Fibroblast of the aortic adventitia (primary cell): ENCODE measurements at regions not wholly inside any gene's neighbourhood (a gene's known extent, or its start where the extent isn't known, plus 50 kb on each side); places are given as distances from the start of the nearest gene placed in this dataset.

Source experiments
- DNase-seq: peaks from one replicate; pipeline ENCODE4 v3.0.0-alpha.2; 2010; ENCODE audit warnings: low read depth
- H3K4me3 ChIP-seq: 2 replicates; pipeline ENCODE4 v1.5.1; 2011; ENCODE audit warnings: low read depth, mild to moderate bottlenecking, control low read depth, low read length, moderate library complexity
- TF ChIP-seq, protein P1 (sequence below): IDR thresholded peaks from 2 replicates; pipeline ENCODE4 v1.5.1; 2011; ENCODE audit warnings: mild to moderate bottlenecking, low read length, control low read depth, inconsistent platforms; ENCODE audit not compliant: insufficient read depth

DNA sequence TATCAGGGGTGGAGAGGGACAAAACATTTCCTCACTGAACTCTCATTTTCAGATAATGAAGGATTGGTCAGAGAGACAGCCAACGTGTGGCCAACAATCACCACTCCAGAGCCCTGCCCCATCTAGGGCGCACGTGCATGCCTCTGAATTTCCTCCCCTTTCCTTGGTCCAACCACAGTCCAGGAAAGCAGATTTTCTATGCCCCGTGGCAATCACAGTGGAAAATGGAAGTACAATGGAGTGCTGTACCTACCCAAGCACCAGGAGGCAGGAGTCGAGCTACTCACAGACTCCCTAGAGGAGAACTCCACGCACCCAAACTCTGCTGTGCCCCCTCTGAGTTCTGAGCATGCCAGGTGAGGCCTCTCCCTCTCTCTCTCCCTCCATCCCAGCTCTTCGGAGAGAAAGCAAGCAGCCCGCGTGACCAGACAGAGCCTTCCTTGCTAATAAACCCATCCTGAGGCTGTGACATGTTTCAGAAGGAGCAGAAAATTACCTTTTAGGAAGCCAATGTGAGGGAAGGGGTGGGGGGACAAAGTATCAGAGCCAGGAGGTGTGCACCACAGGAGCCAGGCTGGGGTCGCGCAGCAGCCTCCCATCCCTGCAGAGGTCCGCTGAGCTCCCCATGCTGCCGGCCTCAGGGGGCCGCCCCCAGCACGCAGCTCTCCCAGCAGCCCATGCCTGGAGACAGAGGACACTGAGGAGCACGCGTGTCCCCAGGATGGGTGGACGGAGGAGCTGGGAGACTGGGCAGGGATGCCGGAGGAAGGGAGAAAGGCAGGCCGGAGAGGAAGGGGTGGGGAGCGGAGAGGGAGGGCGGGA lies 73.4 kb downstream of the PITPNM2 start:
- no peak overlapping the region for H3K4me3 ChIP-seq
- no peak for DNase-seq
- TF ChIP-seq, protein P1, sequence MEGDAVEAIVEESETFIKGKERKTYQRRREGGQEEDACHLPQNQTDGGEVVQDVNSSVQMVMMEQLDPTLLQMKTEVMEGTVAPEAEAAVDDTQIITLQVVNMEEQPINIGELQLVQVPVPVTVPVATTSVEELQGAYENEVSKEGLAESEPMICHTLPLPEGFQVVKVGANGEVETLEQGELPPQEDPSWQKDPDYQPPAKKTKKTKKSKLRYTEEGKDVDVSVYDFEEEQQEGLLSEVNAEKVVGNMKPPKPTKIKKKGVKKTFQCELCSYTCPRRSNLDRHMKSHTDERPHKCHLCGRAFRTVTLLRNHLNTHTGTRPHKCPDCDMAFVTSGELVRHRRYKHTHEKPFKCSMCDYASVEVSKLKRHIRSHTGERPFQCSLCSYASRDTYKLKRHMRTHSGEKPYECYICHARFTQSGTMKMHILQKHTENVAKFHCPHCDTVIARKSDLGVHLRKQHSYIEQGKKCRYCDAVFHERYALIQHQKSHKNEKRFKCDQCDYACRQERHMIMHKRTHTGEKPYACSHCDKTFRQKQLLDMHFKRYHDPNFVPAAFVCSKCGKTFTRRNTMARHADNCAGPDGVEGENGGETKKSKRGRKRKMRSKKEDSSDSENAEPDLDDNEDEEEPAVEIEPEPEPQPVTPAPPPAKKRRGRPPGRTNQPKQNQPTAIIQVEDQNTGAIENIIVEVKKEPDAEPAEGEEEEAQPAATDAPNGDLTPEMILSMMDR: no peak

DNA sequence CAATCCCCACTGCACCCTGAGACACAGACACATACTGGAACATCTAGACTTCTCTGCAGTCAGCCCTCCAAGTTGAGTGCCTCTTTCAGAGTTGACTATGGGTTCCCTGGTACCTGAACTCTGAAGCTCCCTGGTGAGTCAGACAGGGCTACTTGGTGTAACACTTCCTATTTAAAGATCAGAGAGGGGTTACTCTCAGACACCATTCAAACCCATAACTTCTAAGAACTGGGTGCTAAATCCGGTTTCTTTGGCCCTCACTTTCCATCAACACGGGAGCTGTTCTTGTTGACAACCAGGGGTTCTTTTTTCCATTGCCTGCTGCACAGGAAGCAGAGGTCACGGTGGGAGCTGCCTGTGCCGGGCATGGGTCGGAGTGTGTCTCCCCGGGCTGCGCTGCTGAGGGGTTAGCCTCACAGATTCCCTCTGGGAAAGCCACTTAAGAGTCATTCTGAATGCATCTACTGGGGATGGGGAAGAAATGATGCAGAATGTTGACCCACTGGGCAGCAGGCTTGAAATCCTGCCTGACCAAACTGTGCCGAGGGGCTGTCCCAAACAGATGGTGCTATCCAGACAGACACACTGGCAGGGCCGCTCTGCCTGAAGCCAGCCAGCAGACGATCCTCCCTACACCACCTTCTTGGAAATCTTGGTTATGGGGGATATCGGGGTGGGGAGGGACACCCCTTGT lies 74.1 kb downstream of the PITPNM2 start:
- no peak overlapping the region for H3K4me3 ChIP-seq
- TF ChIP-seq, protein P1: no peak
- no peak for DNase-seq

- TF ChIP-seq, protein P1: no peak
- DNase-seq: no peak
Observed at GRCh38 chr12:123075646-123076171, 75.2 kb downstream of the PITPNM2 start.

DNA sequence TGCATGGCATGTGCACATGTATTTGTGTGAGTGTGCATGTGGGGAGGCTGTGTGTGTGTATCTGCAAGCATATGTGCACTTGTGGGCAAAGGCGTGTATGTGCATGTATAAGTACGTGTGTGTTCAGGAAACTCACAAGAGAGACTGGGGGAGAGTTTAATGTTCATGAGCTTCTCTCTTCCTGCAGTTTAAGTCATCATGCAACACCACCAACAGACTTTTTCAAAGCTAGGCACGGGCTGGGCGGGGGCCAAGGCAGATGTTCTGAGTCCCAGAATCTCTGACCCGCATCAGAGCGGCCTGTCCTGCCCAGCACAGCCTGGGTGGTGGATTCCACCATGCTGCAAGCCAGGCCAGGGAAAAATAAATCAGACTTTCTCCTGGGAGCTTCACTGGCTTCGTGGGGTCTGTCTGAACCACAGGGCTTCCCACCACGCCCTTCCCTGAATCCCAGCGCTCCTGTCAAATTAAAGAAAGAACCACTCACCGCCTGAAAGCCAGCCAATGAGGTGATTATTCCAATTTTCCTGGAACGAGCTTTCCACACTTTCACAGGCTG lies 75.7 kb downstream of the PITPNM2 start:
- TF ChIP-seq, protein P1: no peak
- no peak overlapping the region for H3K4me3 ChIP-seq
- no peak for DNase-seq

More at GRCh38 chr12:123075646-123076171, 75.2 kb downstream of the PITPNM2 start:
- no peak overlapping the region for H3K4me3 ChIP-seq

GRCh38 chr12:123073962-123074801 lies 76.7 kb downstream of the PITPNM2 start:
- DNase-seq: no peak
- TF ChIP-seq, protein P1: no peak
- H3K4me3 ChIP-seq: no peak overlapping the region

GRCh38 chr12:123073292-123073691 lies 77.6 kb downstream of the PITPNM2 start:
- no peak overlapping the region for H3K4me3 ChIP-seq
- no peak for DNase-seq
- TF ChIP-seq, protein P1: no peak
